Suppressor macrophage treated with lipopolysaccharide for 1 hour (primary cell): ENCODE measurements at regions not wholly inside any gene's neighbourhood (a gene's known extent, or its start where the extent isn't known, plus 50 kb on each side); places are given as distances from the start of the nearest gene placed in this dataset.
"Not testable (repeated sequence)": the region's sequence is repeated elsewhere in the genome, so short reads cannot be mapped to it uniquely, and the experiment has no call there.

Experiments used
- DNase-seq, 3 donors: peaks; one replicate each; pipeline ENCODE4 v3.0.0-alpha.2; 2020 to 2022

GRCh38 chr21:35593000-35593502 lies 467.3 kb downstream of the SETD4 start:
- DNase-seq = no peak

GRCh38 chr21:35590284-35590683 lies 470.0 kb downstream of the SETD4 start:
- DNase-seq = not testable (repeated sequence)

- no peak for DNase-seq
Measured at GRCh38 chr21:35587841-35588380, 472.4 kb downstream of the SETD4 start.

GRCh38 chr21:35586305-35586704 lies 474.0 kb downstream of the SETD4 start:
- no peak for DNase-seq

- no peak for DNase-seq
Measured at GRCh38 chr21:35585878-35586277, 474.4 kb downstream of the SETD4 start.

GRCh38 chr21:35585155-35585554 lies 475.2 kb downstream of the SETD4 start:
- DNase-seq = peak in 1 of 3 donors; percentile 20

- DNase-seq = no peak
Measured at GRCh38 chr21:35583566-35584216, 476.6 kb downstream of the SETD4 start.

GRCh38 chr21:35582731-35583130 lies 477.6 kb downstream of the SETD4 start:
- peak in 2 of 3 donors; percentile 60 to 70 for DNase-seq

- DNase-seq = no peak
Measured at GRCh38 chr21:35581640-35582039, 478.7 kb downstream of the SETD4 start.

- DNase-seq = no peak
Measured at GRCh38 chr21:35579520-35580293, 480.6 kb downstream of the SETD4 start.

GRCh38 chr21:35578831-35579471 lies 481.4 kb downstream of the SETD4 start:
- peak in 2 of 3 donors; percentile 17 to 68 for DNase-seq

GRCh38 chr21:35578347-35578782 lies 482.0 kb downstream of the SETD4 start:
- DNase-seq = peak; percentile 53 to 78 (median 65)

GRCh38 chr21:35575280-35575915 lies 484.9 kb downstream of the SETD4 start:
- DNase-seq = no peak

GRCh38 chr21:35573472-35574374 lies 486.6 kb downstream of the SETD4 start:
- no peak for DNase-seq

GRCh38 chr21:35571910-35572309 lies 488.4 kb downstream of the SETD4 start:
- DNase-seq = no peak

- DNase-seq = peak in 1 of 3 donors; percentile 52
Measured at GRCh38 chr21:35568643-35569042, 491.7 kb downstream of the SETD4 start.

- DNase-seq = no peak
Measured at GRCh38 chr21:35566874-35567273, 493.5 kb downstream of the SETD4 start.

GRCh38 chr21:35565204-35565611 lies 495.1 kb downstream of the SETD4 start:
- DNase-seq = peak; percentile 91 to 93 (median 91)

GRCh38 chr21:35563885-35564451 lies 496.4 kb downstream of the SETD4 start:
- DNase-seq = peak; percentile 82 to 94 (median 87)

GRCh38 chr21:35562876-35563275 lies 497.4 kb downstream of the SETD4 start:
- DNase-seq = no peak

- DNase-seq = no peak
Measured at GRCh38 chr21:35561116-35561515, 499.2 kb downstream of the SETD4 start.
